Uterus (tissue), 3 donors: ENCODE measurements at regions not wholly inside any gene's neighbourhood (a gene's known extent, or its start where the extent isn't known, plus 50 kb on each side); places are given as distances from the start of the nearest gene placed in this dataset.

Source experiments
- DNase-seq, 2 donors: peaks; one replicate each; pipeline ENCODE4 v3.0.0-alpha.2; 2019 to 2020
- H3K27ac ChIP-seq, 2 donors: fragments of 200-600 bp; sonication (generic); 1 replicate in 1 of 2; 2 replicates in 1 of 2; pipeline ENCODE4 v1.5.1; 2016 to 2018
- H3K27me3 ChIP-seq, 2 donors: fragments of 200-600 bp; sonication (generic); one replicate each; pipeline ENCODE4 v1.5.1; 2018 to 2019; ENCODE audit warnings: control low read depth in 1 of 2
- H3K36me3 ChIP-seq, 2 donors: fragments of 200-600 bp; sonication (generic); one replicate each; pipeline ENCODE4 v1.5.1; 2019; ENCODE audit warnings: control low read depth in 1 of 2
- H3K4me1 ChIP-seq, 2 donors: fragments of 200-600 bp; sonication (generic); one replicate each; pipeline ENCODE4 v1.5.1; 2018 to 2019; ENCODE audit warnings: control low read depth in 1 of 2
- H3K4me3 ChIP-seq, 2 donors: fragments of 200-600 bp; sonication (generic); 1 replicate in 1 of 2; 2 replicates in 1 of 2; pipeline ENCODE4 v1.5.1; 2018 to 2019; ENCODE audit warnings: mild to moderate bottlenecking in 1 of 2
- H3K9me3 ChIP-seq, 2 donors: fragments of 200-600 bp; sonication (generic); one replicate each; pipeline ENCODE4 v1.5.1; 2019; ENCODE audit warnings: control low read depth in 1 of 2
- CTCF ChIP-seq, 4 experiments: fragments of 200-600 bp in 2 of 4; fragments of 450-650 bp in 2 of 4; sonication (generic) in 2 of 4; IDR thresholded peaks; one replicate each; pipeline ENCODE4 v1.5.1; 2016 to 2019; ENCODE audit warnings: antibody characterized with exemption in 4 of 4, mild to moderate bottlenecking in 2 of 4, moderate library complexity in 1 of 4
- POLR2A ChIP-seq, 2 donors: fragments of 450-650 bp; IDR thresholded peaks; one replicate each; pipeline ENCODE4 v1.6.1; 2016; ENCODE audit warnings: antibody characterized with exemption in 2 of 2, mild to moderate bottlenecking in 1 of 2, moderate library complexity in 1 of 2
- intact Hi-C: fragments of 100-400 bp; cut with DNase I; formaldehyde crosslinking; loops from one replicate; pipeline ENCODE4 v1.15.1; 2023; ENCODE audit warnings: low total_unique reads
- donor health status: DM: yes; HTN: yes; CAD: no.

GRCh38 chr5:5953584-5954274 is 424.6 kb downstream of the MED10 start:
- intact Hi-C loops: no loop called here
- no peaks in the 10 kb centered on the region for H3K36me3 ChIP-seq
- no peaks in the 10 kb centered on the region for H3K4me1 ChIP-seq
- TF ChIP-seq CTCF (IDR thresholded peaks at IDR 0.05): no peak
- no peak overlapping the region for H3K4me3 ChIP-seq
- H3K9me3 ChIP-seq: no peaks in the 10 kb centered on the region
- no peak for DNase-seq
- H3K27me3 ChIP-seq: no peaks in the 10 kb centered on the region
- H3K27ac ChIP-seq: no peak overlapping the region

GRCh38 chr5:5951953-5952352 is 426.4 kb downstream of the MED10 start:
- Histone ChIP-seq H3K4me3 (no peak overlapping the region), H3K4me1 (no peaks in the 10 kb centered on the region), H3K27me3 (no peaks in the 10 kb centered on the region), H3K36me3 (peaks cover 0 to 4% of the 10 kb centered on the region in 2 donors), H3K27ac (no peak overlapping the region), H3K9me3 (no peaks in the 10 kb centered on the region)
- intact Hi-C loops: no loop called here
- DNase-seq: no peak
- TF ChIP-seq POLR2A (IDR thresholded peaks at IDR 0.05): no peak

GRCh38 chr5:5950658-5951057 is 427.7 kb downstream of the MED10 start:
- Histone ChIP-seq H3K27me3 (no peaks in the 10 kb centered on the region), H3K4me1 (no peaks in the 10 kb centered on the region), H3K36me3 (peaks cover 0 to 4% of the 10 kb centered on the region in 2 donors), H3K9me3 (no peaks in the 10 kb centered on the region), H3K4me3 (no peak overlapping the region), H3K27ac (no peak overlapping the region)
- DNase-seq: no peak
- no peak for TF ChIP-seq POLR2A (IDR thresholded peaks at IDR 0.05)
- no peak for TF ChIP-seq CTCF (IDR thresholded peaks at IDR 0.05)
- intact Hi-C loops: no loop called here

- DNase-seq: no peak
- intact Hi-C loops: no loop called here
Observed at GRCh38 chr5:5941486-5941885, 436.9 kb downstream of the MED10 start.

GRCh38 chr5:5939759-5940370 is 438.5 kb downstream of the MED10 start:
- no peaks in the 10 kb centered on the region for H3K27me3 ChIP-seq
- H3K4me1 ChIP-seq: no peaks in the 10 kb centered on the region
- TF ChIP-seq POLR2A (IDR thresholded peaks at IDR 0.05) (no peak), CTCF (IDR thresholded peaks at IDR 0.05) (no peak)
- H3K27ac ChIP-seq: no peak overlapping the region
- no peaks in the 10 kb centered on the region for H3K36me3 ChIP-seq
- no peaks in the 10 kb centered on the region for H3K9me3 ChIP-seq
- no peak overlapping the region for H3K4me3 ChIP-seq
- intact Hi-C loops: no loop called here
- DNase-seq: no peak

More at GRCh38 chr5:5941486-5941885, 436.9 kb downstream of the MED10 start:
- Histone ChIP-seq H3K27me3 (no peaks in the 10 kb centered on the region), H3K27ac (no peak overlapping the region), H3K9me3 (no peaks in the 10 kb centered on the region), H3K36me3 (no peaks in the 10 kb centered on the region), H3K4me3 (no peak overlapping the region), H3K4me1 (no peaks in the 10 kb centered on the region)
- TF ChIP-seq CTCF (IDR thresholded peaks at IDR 0.05) (no peak), POLR2A (IDR thresholded peaks at IDR 0.05) (no peak)
